Upper lobe of right lung (tissue), 1 donor: ENCODE measurements at regions not wholly inside any gene's neighbourhood (a gene's known extent, or its start where the extent isn't known, plus 50 kb on each side); places are given as distances from the start of the nearest gene placed in this dataset.
A peak's percentile ranks its signal among the peaks of the same experiment; 100 is the strongest.
"Not testable (repeated sequence)": the region's sequence is repeated elsewhere in the genome, so short reads cannot be mapped to it uniquely, and the experiment has no call there.

Experiments
- ATAC-seq: fragments of 200-7000 bp; cut with Tn5 transposase; one replicate; pipeline ENCODE4 v1.9.1; 2020; ENCODE audit warnings: mild to moderate bottlenecking, moderate library complexity
- DNase-seq: peaks from one replicate; pipeline ENCODE4 v3.0.0-alpha.2; 2020
- H3K27ac ChIP-seq: fragments of 200-600 bp; one replicate; pipeline ENCODE4 v1.8.0; 2022
- H3K27me3 ChIP-seq: fragments of 200-600 bp; one replicate; pipeline ENCODE4 v1.8.0; 2022; ENCODE audit warnings: mild to moderate bottlenecking
- H3K36me3 ChIP-seq: fragments of 200-600 bp; one replicate; pipeline ENCODE4 v1.8.0; 2022
- H3K4me1 ChIP-seq: fragments of 200-600 bp; one replicate; pipeline ENCODE4 v1.8.0; 2022
- H3K4me3 ChIP-seq: fragments of 200-600 bp; one replicate; pipeline ENCODE4 v1.8.0; 2022; ENCODE audit warnings: mild to moderate bottlenecking
- H3K9me3 ChIP-seq: fragments of 200-600 bp; one replicate; pipeline ENCODE4 v1.8.0; 2022
- intact Hi-C: fragments of 100-400 bp; cut with DNase I; formaldehyde crosslinking; loops from one replicate; pipeline ENCODE4 v1.11.0; 2022
- TF ChIP-seq, protein P1 (sequence below): fragments of 200-600 bp; IDR thresholded peaks from one replicate; pipeline ENCODE4 v1.8.0; 2022; ENCODE audit warnings: antibody characterized with exemption
- donor health status: DM: no; HTN: yes; CAD: no; lungs with severe emphysema.

GRCh38 chrX:83260288-83260687 is 247.8 kb upstream of the POU3F4 start:
- no peaks in the 10 kb centered on the region for H3K4me1 ChIP-seq
- H3K36me3 ChIP-seq = no peaks in the 10 kb centered on the region
- intact Hi-C loops = no loop called here
- TF ChIP-seq, protein P1, sequence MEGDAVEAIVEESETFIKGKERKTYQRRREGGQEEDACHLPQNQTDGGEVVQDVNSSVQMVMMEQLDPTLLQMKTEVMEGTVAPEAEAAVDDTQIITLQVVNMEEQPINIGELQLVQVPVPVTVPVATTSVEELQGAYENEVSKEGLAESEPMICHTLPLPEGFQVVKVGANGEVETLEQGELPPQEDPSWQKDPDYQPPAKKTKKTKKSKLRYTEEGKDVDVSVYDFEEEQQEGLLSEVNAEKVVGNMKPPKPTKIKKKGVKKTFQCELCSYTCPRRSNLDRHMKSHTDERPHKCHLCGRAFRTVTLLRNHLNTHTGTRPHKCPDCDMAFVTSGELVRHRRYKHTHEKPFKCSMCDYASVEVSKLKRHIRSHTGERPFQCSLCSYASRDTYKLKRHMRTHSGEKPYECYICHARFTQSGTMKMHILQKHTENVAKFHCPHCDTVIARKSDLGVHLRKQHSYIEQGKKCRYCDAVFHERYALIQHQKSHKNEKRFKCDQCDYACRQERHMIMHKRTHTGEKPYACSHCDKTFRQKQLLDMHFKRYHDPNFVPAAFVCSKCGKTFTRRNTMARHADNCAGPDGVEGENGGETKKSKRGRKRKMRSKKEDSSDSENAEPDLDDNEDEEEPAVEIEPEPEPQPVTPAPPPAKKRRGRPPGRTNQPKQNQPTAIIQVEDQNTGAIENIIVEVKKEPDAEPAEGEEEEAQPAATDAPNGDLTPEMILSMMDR = no peak
- no peak overlapping the region for H3K4me3 ChIP-seq
- H3K9me3 ChIP-seq = no peaks in the 10 kb centered on the region
- H3K27ac ChIP-seq = no peak overlapping the region
- ATAC-seq = no peak
- DNase-seq = no peak
- no peaks in the 10 kb centered on the region for H3K27me3 ChIP-seq

DNA sequence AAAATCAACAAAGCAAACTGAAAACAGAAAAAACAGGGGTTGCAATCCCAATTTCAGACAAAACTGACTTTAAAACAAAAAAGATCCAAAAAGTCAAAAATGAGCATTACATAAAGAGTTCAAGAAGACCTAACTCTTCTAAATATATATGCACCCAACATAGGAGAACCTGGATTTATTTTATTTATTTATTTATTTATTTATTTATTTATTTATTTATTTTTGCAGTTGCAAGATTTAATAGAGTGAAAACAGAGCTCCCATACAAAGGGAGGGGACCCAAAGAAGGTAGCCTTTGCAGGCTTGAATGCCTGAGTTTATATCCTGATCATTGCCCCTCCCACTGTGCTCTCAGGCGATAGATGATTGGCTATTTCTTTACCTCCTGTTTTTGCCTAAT is 245.9 kb upstream of the POU3F4 start:
- H3K4me3 ChIP-seq, H3K27ac ChIP-seq, DNase-seq, H3K27me3 ChIP-seq, H3K36me3 ChIP-seq, intact Hi-C loops, H3K4me1 ChIP-seq, H3K9me3 ChIP-seq, ATAC-seq: not testable (repeated sequence)

DNA sequence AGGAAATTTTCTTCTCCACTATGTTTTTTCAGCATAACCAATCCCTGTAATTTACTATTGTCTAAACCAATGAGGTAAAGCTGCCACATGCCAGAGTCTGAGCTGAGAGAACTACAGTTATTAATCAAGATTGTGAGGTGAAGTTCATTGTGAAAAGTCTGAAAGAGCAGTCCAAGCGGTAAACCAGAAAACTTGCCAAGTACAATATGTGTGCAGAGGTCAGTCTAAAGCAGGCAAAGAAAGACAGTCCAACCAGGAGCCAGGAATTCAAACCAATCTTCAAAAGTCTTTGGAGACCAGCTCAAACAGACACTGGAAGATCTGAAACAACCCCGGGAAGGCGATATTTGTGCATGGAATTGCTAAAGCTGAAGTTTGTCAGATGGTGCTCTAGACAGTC is 229.1 kb upstream of the POU3F4 start:
- no peaks in the 10 kb centered on the region for H3K4me1 ChIP-seq
- H3K36me3 ChIP-seq = no peaks in the 10 kb centered on the region
- DNase-seq (no peak), ATAC-seq (no peak)
- H3K27me3 ChIP-seq = no peaks in the 10 kb centered on the region
- intact Hi-C loops = no loop called here
- H3K4me3 ChIP-seq = no peak overlapping the region
- TF ChIP-seq, protein P1 = no peak
- H3K27ac ChIP-seq = no peak overlapping the region
- no peaks in the 10 kb centered on the region for H3K9me3 ChIP-seq

- H3K9me3 ChIP-seq, DNase-seq, H3K4me1 ChIP-seq, intact Hi-C loops, ATAC-seq, H3K36me3 ChIP-seq, H3K27me3 ChIP-seq, H3K4me3 ChIP-seq, H3K27ac ChIP-seq: not testable (repeated sequence)
Observed at GRCh38 chrX:83286627-83287026, 221.5 kb upstream of the POU3F4 start.

DNA sequence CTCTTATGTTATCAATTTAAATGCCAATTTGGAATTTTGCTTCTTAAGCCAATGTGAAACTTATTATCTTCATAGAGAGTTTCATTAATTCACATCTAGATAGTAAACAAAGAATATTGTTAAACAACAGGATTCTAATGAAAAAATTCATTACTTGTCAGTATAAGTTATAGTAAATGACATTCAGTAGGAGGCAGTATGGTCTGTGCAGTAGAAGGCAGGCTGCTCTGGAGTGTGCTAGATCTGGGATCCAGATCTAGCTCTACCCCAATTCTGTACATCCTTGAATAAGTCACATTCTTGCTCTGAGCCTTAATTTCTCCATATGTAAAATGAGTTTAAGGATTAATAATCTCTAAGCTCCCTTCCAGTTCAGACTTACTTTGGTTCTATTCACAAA is 202.7 kb upstream of the POU3F4 start:
- Histone ChIP-seq H3K27ac (no peak overlapping the region), H3K9me3 (no peaks in the 10 kb centered on the region), H3K36me3 (no peaks in the 10 kb centered on the region), H3K4me3 (no peak overlapping the region), H3K27me3 (no peaks in the 10 kb centered on the region), H3K4me1 (no peaks in the 10 kb centered on the region)
- DNase-seq (no peak), ATAC-seq (no peak)
- intact Hi-C loops = no loop called here
- TF ChIP-seq, protein P1 = no peak

DNA sequence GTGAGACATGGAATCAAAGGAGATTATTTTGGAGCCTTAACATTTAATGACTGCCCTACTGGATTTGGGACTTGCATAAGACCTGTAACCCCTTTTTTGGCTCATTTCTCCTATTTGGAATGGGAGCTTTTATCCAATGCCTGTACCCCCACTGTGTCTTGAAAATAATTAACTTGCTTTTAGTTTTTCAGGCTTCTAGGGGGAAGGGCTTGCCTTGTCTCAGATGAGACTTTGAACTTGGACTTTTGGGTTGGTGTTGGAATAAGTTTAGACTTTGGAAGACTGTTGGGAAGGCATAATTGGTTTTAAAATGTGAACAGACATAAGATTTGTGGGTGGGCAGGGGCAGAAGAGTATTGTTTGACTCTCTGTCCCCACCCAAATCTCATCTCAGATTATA is 189.1 kb upstream of the POU3F4 start:
- TF ChIP-seq, protein P1 = no peak

DNA sequence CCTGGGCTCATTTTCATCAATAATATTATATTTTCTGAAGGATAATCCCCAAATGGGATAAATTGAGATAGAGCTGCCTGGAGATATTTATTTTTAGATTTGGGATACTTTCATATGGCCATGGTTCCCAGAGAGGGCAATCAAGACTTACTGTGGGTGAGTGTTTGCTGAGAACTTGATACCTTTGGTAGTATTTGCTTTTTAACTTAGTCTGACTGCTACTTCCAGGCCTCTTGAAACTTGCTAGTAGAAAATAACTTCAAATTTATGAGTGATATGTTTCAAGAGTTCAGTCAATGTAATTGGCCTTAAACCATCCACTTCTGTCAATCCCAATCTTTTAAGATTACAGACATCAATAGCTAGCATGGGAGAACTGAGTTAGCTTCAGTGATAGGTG is 181.6 kb upstream of the POU3F4 start:
- Histone ChIP-seq H3K4me3 (no peak overlapping the region), H3K27me3 (no peaks in the 10 kb centered on the region), H3K36me3 (no peaks in the 10 kb centered on the region), H3K4me1 (no peaks in the 10 kb centered on the region), H3K9me3 (no peaks in the 10 kb centered on the region), H3K27ac (no peak overlapping the region)
- ATAC-seq (peak; percentile 48), DNase-seq (no peak)
- TF ChIP-seq, protein P1 = no peak
- intact Hi-C loops = no loop called here

More for the DNA sequence above, 189.1 kb upstream of the POU3F4 start:
- Histone ChIP-seq H3K4me1 (no peaks in the 10 kb centered on the region), H3K9me3 (no peaks in the 10 kb centered on the region), H3K27me3 (no peaks in the 10 kb centered on the region), H3K36me3 (no peaks in the 10 kb centered on the region), H3K4me3 (no peak overlapping the region), H3K27ac (no peak overlapping the region)
- ATAC-seq (no peak), DNase-seq (no peak)
- intact Hi-C loops = no loop called here
